Activated CD4-positive, alpha-beta T cell treated with anti-CD3 and anti-CD28 coated beads, Interleukin-2, amount 10 ng/mL, durations not matched to agents 24 days and 14 days (primary cell): ENCODE measurements at regions not wholly inside any gene's neighbourhood (a gene's known extent, or its start where the extent isn't known, plus 50 kb on each side); places are given as distances from the start of the nearest gene placed in this dataset.

Experiments used
- DNase-seq: peaks from one replicate; pipeline ENCODE4 v3.0.0; 2022
- H3K27ac Mint-ChIP-seq: one replicate; pipeline ENCODE4 v1.8.0; 2022; ENCODE audit warnings: mild to moderate bottlenecking, mixed read lengths
- H3K27me3 Mint-ChIP-seq: one replicate; pipeline ENCODE4 v1.8.0; 2022; ENCODE audit warnings: mixed read lengths
- H3K36me3 Mint-ChIP-seq: one replicate; pipeline ENCODE4 v1.8.0; 2022; ENCODE audit warnings: low read depth, mild to moderate bottlenecking, mixed read lengths
- H3K4me1 Mint-ChIP-seq: one replicate; pipeline ENCODE4 v1.8.0; 2021; ENCODE audit warnings: mixed read lengths
- H3K4me3 Mint-ChIP-seq: one replicate; pipeline ENCODE4 v1.8.0; 2022; ENCODE audit warnings: mild to moderate bottlenecking, moderate library complexity, mixed read lengths
- H3K9me3 Mint-ChIP-seq: one replicate; pipeline ENCODE4 v1.8.0; 2021; ENCODE audit warnings: mixed read lengths
- intact Hi-C: fragments of 100-400 bp; cut with micrococcal nuclease; formaldehyde crosslinking; loops from one replicate; pipeline ENCODE4 v1.15.1; 2023

GRCh38 chr20:7410150-7410549 is 530.1 kb downstream of the HAO1 start:
- intact Hi-C loops = no loop called here
- no peaks in the 10 kb centered on the region for H3K36me3 Mint-ChIP-seq
- H3K4me1 Mint-ChIP-seq = no peaks in the 10 kb centered on the region
- H3K4me3 Mint-ChIP-seq = no peak overlapping the region
- H3K27ac Mint-ChIP-seq = no peak overlapping the region
- DNase-seq = no peak
- no peaks in the 10 kb centered on the region for H3K9me3 Mint-ChIP-seq
- H3K27me3 Mint-ChIP-seq = no peaks in the 10 kb centered on the region

DNA sequence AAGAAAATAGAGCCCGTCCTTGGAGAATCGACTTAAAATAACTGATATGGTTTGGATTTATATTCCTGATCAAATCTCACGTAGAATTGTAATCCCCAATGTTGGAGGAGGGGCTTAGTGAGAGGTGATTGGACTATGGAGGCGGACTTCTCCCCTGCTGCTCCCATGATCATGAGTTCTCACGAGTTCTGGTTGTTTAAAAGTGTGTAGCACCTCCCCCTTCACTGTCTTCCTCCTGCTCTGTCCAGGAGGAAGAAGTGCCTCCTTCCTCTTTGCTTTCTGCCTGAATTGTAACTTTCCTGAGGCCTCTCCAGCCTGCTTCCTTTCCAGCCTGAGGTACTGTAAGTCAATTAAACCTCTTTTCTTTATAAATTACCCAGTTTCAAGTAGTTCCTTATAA is 529.2 kb downstream of the HAO1 start:
- Mint-ChIP-seq H3K36me3 (no peaks in the 10 kb centered on the region), H3K4me1 (no peaks in the 10 kb centered on the region), H3K27ac (no peak overlapping the region), H3K27me3 (no peaks in the 10 kb centered on the region), H3K4me3 (no peak overlapping the region), H3K9me3 (no peaks in the 10 kb centered on the region)
- intact Hi-C loops = no loop called here
- DNase-seq = no peak

- Mint-ChIP-seq H3K27ac (no peak overlapping the region), H3K9me3 (no peaks in the 10 kb centered on the region), H3K4me1 (no peaks in the 10 kb centered on the region), H3K4me3 (no peak overlapping the region), H3K27me3 (no peaks in the 10 kb centered on the region), H3K36me3 (no peaks in the 10 kb centered on the region)
- DNase-seq = no peak
- intact Hi-C loops = no loop called here
Observed at GRCh38 chr20:7415427-7415826, 524.8 kb downstream of the HAO1 start.

- Mint-ChIP-seq H3K4me1 (no peaks in the 10 kb centered on the region), H3K27ac (no peak overlapping the region), H3K27me3 (no peaks in the 10 kb centered on the region), H3K4me3 (no peak overlapping the region), H3K36me3 (no peaks in the 10 kb centered on the region), H3K9me3 (no peaks in the 10 kb centered on the region)
- DNase-seq = no peak
- intact Hi-C loops = no loop called here
Observed at GRCh38 chr20:7416382-7416781, 523.9 kb downstream of the HAO1 start.

DNA sequence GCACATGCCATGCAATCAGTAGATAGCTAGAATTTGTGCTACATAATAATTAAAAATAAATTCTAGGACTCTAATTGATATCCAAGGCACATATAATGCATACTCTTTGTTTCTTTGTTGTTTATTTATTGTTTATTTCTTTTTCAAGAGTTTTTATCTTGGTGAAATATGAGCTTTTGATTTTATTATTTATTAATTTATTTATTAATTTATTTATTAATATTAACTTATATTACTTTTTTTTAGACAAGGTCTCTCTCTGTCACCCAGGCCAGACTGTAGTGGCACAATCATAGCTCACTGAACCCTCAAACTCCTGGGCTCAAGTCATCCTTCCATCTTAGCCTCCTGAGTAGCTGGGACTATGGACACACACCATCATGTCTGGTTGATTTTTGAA is 519.9 kb downstream of the HAO1 start:
- no peak for DNase-seq
- intact Hi-C loops = no loop called here
- no peaks in the 10 kb centered on the region for H3K36me3 Mint-ChIP-seq
- no peaks in the 10 kb centered on the region for H3K4me1 Mint-ChIP-seq
- H3K4me3 Mint-ChIP-seq = no peak overlapping the region
- no peaks in the 10 kb centered on the region for H3K27me3 Mint-ChIP-seq
- no peak overlapping the region for H3K27ac Mint-ChIP-seq
- H3K9me3 Mint-ChIP-seq = no peaks in the 10 kb centered on the region

GRCh38 chr20:7426890-7427496 is 513.3 kb downstream of the HAO1 start:
- Mint-ChIP-seq H3K4me3 (no peak overlapping the region), H3K36me3 (no peaks in the 10 kb centered on the region), H3K27ac (no peak overlapping the region), H3K9me3 (no peaks in the 10 kb centered on the region), H3K27me3 (no peaks in the 10 kb centered on the region), H3K4me1 (no peaks in the 10 kb centered on the region)
- intact Hi-C loops = no loop called here
- DNase-seq = no peak

DNA sequence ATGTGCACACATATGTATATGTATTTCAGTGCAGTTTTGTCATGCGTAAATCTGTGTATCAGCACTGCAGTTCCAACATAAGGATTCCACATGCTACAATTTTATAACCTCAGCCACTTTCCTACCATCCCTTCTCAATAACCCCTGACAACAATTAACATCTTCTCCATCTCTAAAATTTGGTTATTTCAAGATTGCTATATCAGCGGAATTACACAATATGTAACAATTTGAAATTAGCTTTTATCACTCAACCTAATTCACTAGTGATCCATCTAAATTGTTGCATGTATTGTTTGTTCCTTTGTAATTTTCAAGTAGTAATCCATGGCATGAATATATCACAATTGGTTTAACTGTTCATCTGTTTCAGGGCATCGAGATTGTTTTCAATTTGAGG is 511.3 kb downstream of the HAO1 start:
- no peak overlapping the region for H3K27ac Mint-ChIP-seq
- H3K36me3 Mint-ChIP-seq = no peaks in the 10 kb centered on the region
- DNase-seq = no peak
- intact Hi-C loops = no loop called here
- H3K4me1 Mint-ChIP-seq = no peaks in the 10 kb centered on the region
- no peaks in the 10 kb centered on the region for H3K27me3 Mint-ChIP-seq
- no peak overlapping the region for H3K4me3 Mint-ChIP-seq
- no peaks in the 10 kb centered on the region for H3K9me3 Mint-ChIP-seq

GRCh38 chr20:7432612-7433011 is 507.6 kb downstream of the HAO1 start:
- intact Hi-C loops = no loop called here
- Mint-ChIP-seq H3K4me3 (no peak overlapping the region), H3K36me3 (no peaks in the 10 kb centered on the region), H3K27me3 (no peaks in the 10 kb centered on the region), H3K4me1 (no peaks in the 10 kb centered on the region), H3K27ac (no peak overlapping the region), H3K9me3 (no peaks in the 10 kb centered on the region)
- DNase-seq = no peak

DNA sequence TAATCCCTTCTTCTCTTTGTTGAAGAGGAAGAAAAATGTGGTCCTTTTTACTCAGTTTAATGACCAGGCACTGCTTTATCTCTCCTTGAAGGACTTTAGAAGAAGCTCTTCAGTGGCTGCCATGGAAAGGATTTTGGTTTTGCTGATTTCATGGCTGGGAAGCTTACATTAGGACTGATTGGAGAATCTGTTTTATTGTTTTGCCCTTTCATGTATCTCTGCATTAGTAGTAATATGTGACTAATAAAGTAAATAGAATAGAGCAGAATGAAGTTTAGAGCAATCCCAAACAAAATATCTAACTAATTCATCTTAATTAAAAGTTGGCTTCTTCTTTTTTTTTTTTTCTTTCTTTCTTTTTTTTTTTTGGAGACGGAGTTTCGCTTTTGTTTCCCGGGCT is 502.9 kb downstream of the HAO1 start:
- Mint-ChIP-seq H3K9me3 (no peaks in the 10 kb centered on the region), H3K27me3 (no peaks in the 10 kb centered on the region), H3K4me1 (no peaks in the 10 kb centered on the region), H3K4me3 (no peak overlapping the region), H3K36me3 (no peaks in the 10 kb centered on the region), H3K27ac (no peak overlapping the region)
- intact Hi-C loops = no loop called here
- DNase-seq = no peak

- Mint-ChIP-seq H3K27me3 (no peaks in the 10 kb centered on the region), H3K4me1 (no peaks in the 10 kb centered on the region), H3K4me3 (no peak overlapping the region), H3K36me3 (no peaks in the 10 kb centered on the region), H3K27ac (no peak overlapping the region), H3K9me3 (no peaks in the 10 kb centered on the region)
- DNase-seq = no peak
- intact Hi-C loops = no loop called here
Observed at GRCh38 chr20:7449269-7449668, 491.0 kb downstream of the HAO1 start.

GRCh38 chr20:7452890-7453289 is 487.4 kb downstream of the HAO1 start:
- DNase-seq = no peak
- H3K4me1 Mint-ChIP-seq = no peaks in the 10 kb centered on the region
- no peaks in the 10 kb centered on the region for H3K36me3 Mint-ChIP-seq
- intact Hi-C loops = no loop called here
- no peak overlapping the region for H3K4me3 Mint-ChIP-seq
- no peaks in the 10 kb centered on the region for H3K27me3 Mint-ChIP-seq
- H3K27ac Mint-ChIP-seq = no peak overlapping the region
- no peaks in the 10 kb centered on the region for H3K9me3 Mint-ChIP-seq

- no peak for DNase-seq
- no peak overlapping the region for H3K4me3 Mint-ChIP-seq
- H3K27ac Mint-ChIP-seq = no peak overlapping the region
- intact Hi-C loops = no loop called here
- H3K27me3 Mint-ChIP-seq = no peaks in the 10 kb centered on the region
- no peaks in the 10 kb centered on the region for H3K4me1 Mint-ChIP-seq
- H3K36me3 Mint-ChIP-seq = no peaks in the 10 kb centered on the region
- H3K9me3 Mint-ChIP-seq = no peaks in the 10 kb centered on the region
Observed at GRCh38 chr20:7454047-7454446, 486.2 kb downstream of the HAO1 start.

- H3K36me3 Mint-ChIP-seq = no peaks in the 10 kb centered on the region
- intact Hi-C loops = no loop called here
- no peak overlapping the region for H3K27ac Mint-ChIP-seq
- no peak overlapping the region for H3K4me3 Mint-ChIP-seq
- H3K9me3 Mint-ChIP-seq = no peaks in the 10 kb centered on the region
- H3K4me1 Mint-ChIP-seq = no peaks in the 10 kb centered on the region
- H3K27me3 Mint-ChIP-seq = no peaks in the 10 kb centered on the region
- no peak for DNase-seq
Observed at GRCh38 chr20:7458459-7458858, 481.8 kb downstream of the HAO1 start.

- no peak overlapping the region for H3K4me3 Mint-ChIP-seq
- no peak for DNase-seq
- intact Hi-C loops = no loop called here
- no peaks in the 10 kb centered on the region for H3K9me3 Mint-ChIP-seq
- H3K27me3 Mint-ChIP-seq = no peaks in the 10 kb centered on the region
- no peaks in the 10 kb centered on the region for H3K4me1 Mint-ChIP-seq
- no peaks in the 10 kb centered on the region for H3K36me3 Mint-ChIP-seq
- no peak overlapping the region for H3K27ac Mint-ChIP-seq
Observed at GRCh38 chr20:7459083-7459482, 481.2 kb downstream of the HAO1 start.

DNA sequence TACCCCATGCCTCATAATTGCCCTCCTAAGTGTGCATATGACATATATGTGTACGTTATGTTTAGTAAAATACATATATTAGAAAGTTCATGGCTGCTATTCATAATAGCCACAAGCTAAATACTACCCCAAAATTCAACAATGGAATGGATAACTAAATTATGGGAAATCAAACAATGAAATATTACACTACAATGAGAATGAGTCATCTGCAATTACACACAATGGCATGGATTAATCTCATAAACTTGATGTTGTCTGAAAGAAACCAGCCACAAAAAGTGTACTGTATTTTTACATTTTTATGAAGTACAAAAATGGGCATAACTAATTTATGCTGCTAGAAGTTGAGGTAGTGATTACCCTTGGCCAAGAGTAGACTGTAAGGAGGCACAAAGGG is 477.0 kb downstream of the HAO1 start:
- intact Hi-C loops = no loop called here
- no peaks in the 10 kb centered on the region for H3K9me3 Mint-ChIP-seq
- no peaks in the 10 kb centered on the region for H3K27me3 Mint-ChIP-seq
- no peaks in the 10 kb centered on the region for H3K36me3 Mint-ChIP-seq
- H3K4me1 Mint-ChIP-seq = no peaks in the 10 kb centered on the region
- H3K27ac Mint-ChIP-seq = no peak overlapping the region
- no peak overlapping the region for H3K4me3 Mint-ChIP-seq
- no peak for DNase-seq
